ENCODE measurements at regions not wholly inside any gene's neighbourhood (a gene's known extent, or its start where the extent isn't known, plus 50 kb on each side); places are given as distances from the start of the nearest gene placed in this dataset.

- TF ChIP-seq, protein P1, sequence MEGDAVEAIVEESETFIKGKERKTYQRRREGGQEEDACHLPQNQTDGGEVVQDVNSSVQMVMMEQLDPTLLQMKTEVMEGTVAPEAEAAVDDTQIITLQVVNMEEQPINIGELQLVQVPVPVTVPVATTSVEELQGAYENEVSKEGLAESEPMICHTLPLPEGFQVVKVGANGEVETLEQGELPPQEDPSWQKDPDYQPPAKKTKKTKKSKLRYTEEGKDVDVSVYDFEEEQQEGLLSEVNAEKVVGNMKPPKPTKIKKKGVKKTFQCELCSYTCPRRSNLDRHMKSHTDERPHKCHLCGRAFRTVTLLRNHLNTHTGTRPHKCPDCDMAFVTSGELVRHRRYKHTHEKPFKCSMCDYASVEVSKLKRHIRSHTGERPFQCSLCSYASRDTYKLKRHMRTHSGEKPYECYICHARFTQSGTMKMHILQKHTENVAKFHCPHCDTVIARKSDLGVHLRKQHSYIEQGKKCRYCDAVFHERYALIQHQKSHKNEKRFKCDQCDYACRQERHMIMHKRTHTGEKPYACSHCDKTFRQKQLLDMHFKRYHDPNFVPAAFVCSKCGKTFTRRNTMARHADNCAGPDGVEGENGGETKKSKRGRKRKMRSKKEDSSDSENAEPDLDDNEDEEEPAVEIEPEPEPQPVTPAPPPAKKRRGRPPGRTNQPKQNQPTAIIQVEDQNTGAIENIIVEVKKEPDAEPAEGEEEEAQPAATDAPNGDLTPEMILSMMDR (IDR thresholded peaks at IDR 0.05): no peak
- TF ChIP-seq POLR2A (IDR thresholded peaks at IDR 0.05): no peak
Measured at GRCh38 chr5:125607018-125607417, 816.2 kb upstream of the GRAMD2B start.
